Eye (tissue), 1 donor: ENCODE measurements at regions not wholly inside any gene's neighbourhood (a gene's known extent, or its start where the extent isn't known, plus 50 kb on each side); places are given as distances from the start of the nearest gene placed in this dataset.
A peak's percentile ranks its signal among the peaks of the same experiment; 100 is the strongest.

Source experiments
- DNase-seq: peaks from one replicate; pipeline ENCODE4 v3.0.0-alpha.2; 2015

GRCh38 chr5:96282020-96282419 lies 151.0 kb downstream of the PCSK1 start:
- DNase-seq: no peak

GRCh38 chr5:96280946-96281393 lies 152.1 kb downstream of the PCSK1 start:
- DNase-seq: no peak

- DNase-seq: no peak
Measured at GRCh38 chr5:96279801-96280542, 153.1 kb downstream of the PCSK1 start.

- no peak for DNase-seq
Measured at GRCh38 chr5:96278981-96279380, 154.1 kb downstream of the PCSK1 start.

GRCh38 chr5:96275051-96275450 lies 158.0 kb downstream of the PCSK1 start:
- DNase-seq: no peak

- DNase-seq: no peak
Measured at GRCh38 chr5:96265487-96265886, 167.6 kb downstream of the PCSK1 start.

- DNase-seq: no peak
Measured at GRCh38 chr5:96264047-96264446, 169.0 kb downstream of the PCSK1 start.

- DNase-seq: no peak
Measured at GRCh38 chr5:96262105-96262504, 170.9 kb downstream of the PCSK1 start.

- no peak for DNase-seq
Measured at GRCh38 chr5:96260009-96260408, 173.0 kb downstream of the PCSK1 start.

- DNase-seq: no peak
Measured at GRCh38 chr5:96259151-96259772, 173.8 kb downstream of the PCSK1 start.

- DNase-seq: no peak
Measured at GRCh38 chr5:96258692-96259091, 174.4 kb downstream of the PCSK1 start.

- no peak for DNase-seq
Measured at GRCh38 chr5:96257904-96258303, 175.1 kb downstream of the PCSK1 start.

- peak; percentile 79 for DNase-seq
Measured at GRCh38 chr5:96256795-96257470, 176.1 kb downstream of the PCSK1 start.

- peak; percentile 25 for DNase-seq
Measured at GRCh38 chr5:96254980-96255691, 177.9 kb downstream of the PCSK1 start.

GRCh38 chr5:96253140-96253539 lies 179.9 kb downstream of the PCSK1 start:
- DNase-seq: no peak

GRCh38 chr5:96252596-96252995 lies 180.5 kb downstream of the PCSK1 start:
- DNase-seq: no peak

- DNase-seq: no peak
Measured at GRCh38 chr5:96250782-96251181, 182.3 kb downstream of the PCSK1 start.

GRCh38 chr5:96248131-96248530 lies 184.9 kb downstream of the PCSK1 start:
- DNase-seq: no peak

- no peak for DNase-seq
Measured at GRCh38 chr5:96247708-96248107, 185.3 kb downstream of the PCSK1 start.

- DNase-seq: peak; percentile 30
Measured at GRCh38 chr5:96247097-96247701, 185.8 kb downstream of the PCSK1 start.

GRCh38 chr5:96245140-96246091 lies 187.6 kb downstream of the PCSK1 start:
- no peak for DNase-seq

GRCh38 chr5:96244696-96245095 lies 188.4 kb downstream of the PCSK1 start:
- no peak for DNase-seq
